ENCODE measurements at regions not wholly inside any gene's neighbourhood (a gene's known extent, or its start where the extent isn't known, plus 50 kb on each side); places are given as distances from the start of the nearest gene placed in this dataset.

DNA sequence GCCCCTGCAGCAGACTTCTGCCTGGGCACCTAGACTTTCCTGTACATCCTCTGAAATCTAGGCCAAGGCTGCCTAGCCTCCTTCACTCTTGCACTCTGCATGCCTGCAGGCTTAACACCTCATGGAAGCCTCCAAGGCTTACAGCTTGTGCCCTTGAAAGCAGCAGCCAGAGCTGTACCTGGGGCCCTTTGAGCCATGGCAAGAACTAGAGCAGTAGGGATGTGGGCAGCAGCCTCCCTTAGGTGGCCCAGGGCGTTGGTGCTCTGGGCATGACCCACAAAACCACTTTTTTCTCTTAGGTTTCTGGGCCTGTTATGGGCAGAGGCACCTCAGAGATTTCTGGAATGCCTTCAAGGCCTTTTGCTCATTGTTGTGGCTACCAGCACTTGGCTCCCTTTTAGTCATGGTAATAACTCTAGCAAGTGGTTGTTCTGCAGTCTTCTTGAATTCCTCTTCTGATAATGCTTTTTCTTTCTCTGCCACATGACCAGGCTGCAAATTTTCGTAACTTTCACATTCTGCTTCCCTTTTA, 606.2 kb downstream of the TLE4 start:
- no peak for TF ChIP-seq EZH2 (IDR thresholded peaks at IDR 0.05; ENCODE audit: low read depth)
- TF ChIP-seq, protein P1, sequence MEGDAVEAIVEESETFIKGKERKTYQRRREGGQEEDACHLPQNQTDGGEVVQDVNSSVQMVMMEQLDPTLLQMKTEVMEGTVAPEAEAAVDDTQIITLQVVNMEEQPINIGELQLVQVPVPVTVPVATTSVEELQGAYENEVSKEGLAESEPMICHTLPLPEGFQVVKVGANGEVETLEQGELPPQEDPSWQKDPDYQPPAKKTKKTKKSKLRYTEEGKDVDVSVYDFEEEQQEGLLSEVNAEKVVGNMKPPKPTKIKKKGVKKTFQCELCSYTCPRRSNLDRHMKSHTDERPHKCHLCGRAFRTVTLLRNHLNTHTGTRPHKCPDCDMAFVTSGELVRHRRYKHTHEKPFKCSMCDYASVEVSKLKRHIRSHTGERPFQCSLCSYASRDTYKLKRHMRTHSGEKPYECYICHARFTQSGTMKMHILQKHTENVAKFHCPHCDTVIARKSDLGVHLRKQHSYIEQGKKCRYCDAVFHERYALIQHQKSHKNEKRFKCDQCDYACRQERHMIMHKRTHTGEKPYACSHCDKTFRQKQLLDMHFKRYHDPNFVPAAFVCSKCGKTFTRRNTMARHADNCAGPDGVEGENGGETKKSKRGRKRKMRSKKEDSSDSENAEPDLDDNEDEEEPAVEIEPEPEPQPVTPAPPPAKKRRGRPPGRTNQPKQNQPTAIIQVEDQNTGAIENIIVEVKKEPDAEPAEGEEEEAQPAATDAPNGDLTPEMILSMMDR (conservative IDR thresholded peaks at IDR 0.05), result no peak
